ENCODE measurements at regions not wholly inside any gene's neighbourhood (a gene's known extent, or its start where the extent isn't known, plus 50 kb on each side); places are given as distances from the start of the nearest gene placed in this dataset.
"Not testable (repeated sequence)": the region's sequence is repeated elsewhere in the genome, so short reads cannot be mapped to it uniquely, and the experiment has no call there.

DNA sequence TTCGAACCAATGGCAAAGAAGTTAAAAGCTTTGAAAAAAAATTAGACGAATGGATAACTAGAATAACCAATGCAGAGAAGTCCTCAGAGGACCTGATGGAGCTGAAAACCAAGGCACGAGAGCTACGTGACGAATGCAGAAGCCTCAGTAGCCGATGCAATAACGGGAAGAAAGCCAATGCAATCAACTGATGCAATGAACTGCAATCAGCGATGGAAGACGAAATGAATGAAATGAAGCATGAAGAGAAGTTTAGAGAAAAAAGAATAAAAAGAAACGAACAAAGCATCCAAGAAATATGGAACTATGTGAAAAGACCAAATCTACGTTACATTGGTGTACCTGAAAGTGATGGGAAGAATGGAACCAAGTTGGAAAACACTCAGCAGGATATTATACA lies 52.6 kb upstream of the MRPS30 start:
- H3K4me3 ChIP-seq; H3K9me3 ChIP-seq; intact Hi-C loops (cut with DNase I; ENCODE audit: low total_unique reads); H3K27ac ChIP-seq; H3K36me3 ChIP-seq; DNase-seq; H3K4me1 ChIP-seq; H3K27me3 ChIP-seq: not testable (repeated sequence)

DNA sequence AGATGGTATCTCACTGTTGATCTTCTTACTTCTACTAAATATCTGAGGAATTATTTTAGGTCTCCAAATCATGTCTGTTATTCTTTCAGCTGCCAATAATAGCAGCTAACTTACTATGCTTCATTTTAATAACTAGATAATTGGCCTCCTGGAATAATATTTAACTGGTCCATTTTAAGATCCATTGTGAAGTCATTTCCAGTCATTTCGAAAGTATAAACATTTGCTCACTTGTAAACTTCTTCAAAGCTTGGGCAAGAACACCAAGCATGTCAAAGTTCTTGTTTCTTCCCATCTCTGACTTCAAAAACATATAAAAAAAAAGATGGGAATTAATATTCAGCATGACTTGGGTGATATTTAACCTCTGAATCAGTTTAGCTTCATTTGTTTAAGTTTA lies 61.4 kb upstream of the MRPS30 start:
- Histone ChIP-seq H3K27ac (no peak overlapping the region), H3K36me3 (no peaks in the 10 kb centered on the region), H3K4me3 (no peak overlapping the region), H3K4me1 (no peaks in the 10 kb centered on the region), H3K9me3 (no peaks in the 10 kb centered on the region), H3K27me3 (no peaks in the 10 kb centered on the region)
- no peak for DNase-seq
- intact Hi-C loops (cut with DNase I; ENCODE audit: low total_unique reads): no loop called here
- TF ChIP-seq, protein P1, sequence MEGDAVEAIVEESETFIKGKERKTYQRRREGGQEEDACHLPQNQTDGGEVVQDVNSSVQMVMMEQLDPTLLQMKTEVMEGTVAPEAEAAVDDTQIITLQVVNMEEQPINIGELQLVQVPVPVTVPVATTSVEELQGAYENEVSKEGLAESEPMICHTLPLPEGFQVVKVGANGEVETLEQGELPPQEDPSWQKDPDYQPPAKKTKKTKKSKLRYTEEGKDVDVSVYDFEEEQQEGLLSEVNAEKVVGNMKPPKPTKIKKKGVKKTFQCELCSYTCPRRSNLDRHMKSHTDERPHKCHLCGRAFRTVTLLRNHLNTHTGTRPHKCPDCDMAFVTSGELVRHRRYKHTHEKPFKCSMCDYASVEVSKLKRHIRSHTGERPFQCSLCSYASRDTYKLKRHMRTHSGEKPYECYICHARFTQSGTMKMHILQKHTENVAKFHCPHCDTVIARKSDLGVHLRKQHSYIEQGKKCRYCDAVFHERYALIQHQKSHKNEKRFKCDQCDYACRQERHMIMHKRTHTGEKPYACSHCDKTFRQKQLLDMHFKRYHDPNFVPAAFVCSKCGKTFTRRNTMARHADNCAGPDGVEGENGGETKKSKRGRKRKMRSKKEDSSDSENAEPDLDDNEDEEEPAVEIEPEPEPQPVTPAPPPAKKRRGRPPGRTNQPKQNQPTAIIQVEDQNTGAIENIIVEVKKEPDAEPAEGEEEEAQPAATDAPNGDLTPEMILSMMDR (IDR thresholded peaks at IDR 0.05): no peak

DNA sequence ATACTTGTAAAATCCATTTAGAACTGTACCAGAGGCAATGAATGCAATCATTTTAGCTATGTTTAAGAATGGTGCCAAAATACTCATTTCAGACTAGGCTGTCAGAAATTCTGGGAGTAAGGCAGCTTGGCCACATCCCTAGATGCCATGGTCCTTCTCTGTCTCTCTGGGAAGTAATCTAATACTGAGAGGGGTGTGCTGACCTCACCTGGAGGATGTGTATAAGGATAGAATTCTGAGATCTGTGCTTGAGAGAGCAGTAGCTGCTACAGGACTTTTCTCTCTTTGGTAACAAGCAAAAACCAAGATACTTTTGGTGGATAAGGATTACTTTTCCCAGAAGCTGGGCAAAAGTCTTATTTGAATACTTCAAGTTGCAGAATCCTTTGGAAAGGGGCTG lies 68.1 kb upstream of the MRPS30 start:
- no peaks in the 10 kb centered on the region for H3K36me3 ChIP-seq
- no peaks in the 10 kb centered on the region for H3K27me3 ChIP-seq

DNA sequence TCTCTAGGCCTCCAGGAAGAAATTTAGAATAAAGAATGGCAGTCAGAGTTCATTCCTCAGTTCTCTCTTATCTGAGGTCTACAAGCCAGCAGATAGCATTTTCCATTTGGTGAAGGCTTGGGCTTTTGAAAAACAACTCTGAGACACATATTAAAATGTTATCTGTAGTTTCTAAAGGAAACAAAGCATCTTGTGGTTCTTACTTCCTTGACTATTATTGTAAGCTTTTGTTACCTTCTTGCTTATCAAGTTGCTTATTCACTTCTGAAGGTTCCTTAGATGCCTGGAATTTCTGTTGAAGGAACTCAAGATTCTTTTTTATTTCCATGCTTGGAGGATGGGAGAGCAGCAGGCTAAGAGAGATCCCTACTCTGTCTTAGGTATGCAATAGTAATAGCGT lies 79.2 kb upstream of the MRPS30 start:
- Histone ChIP-seq H3K27me3 (no peaks in the 10 kb centered on the region), H3K36me3 (no peaks in the 10 kb centered on the region), H3K4me3 (no peak overlapping the region), H3K9me3 (no peaks in the 10 kb centered on the region), H3K27ac (no peak overlapping the region), H3K4me1 (no peaks in the 10 kb centered on the region)
- intact Hi-C loops (cut with DNase I; ENCODE audit: low total_unique reads): no loop called here
- no peak for DNase-seq
- TF ChIP-seq, protein P1 (IDR thresholded peaks at IDR 0.05): no peak

More for the DNA sequence above, 68.1 kb upstream of the MRPS30 start:
- Histone ChIP-seq H3K9me3 (no peaks in the 10 kb centered on the region), H3K4me3 (no peak overlapping the region), H3K27ac (no peak overlapping the region), H3K4me1 (no peaks in the 10 kb centered on the region)
- TF ChIP-seq, protein P1 (IDR thresholded peaks at IDR 0.05): no peak
- no peak for DNase-seq
- intact Hi-C loops (cut with DNase I; ENCODE audit: low total_unique reads): no loop called here

DNA sequence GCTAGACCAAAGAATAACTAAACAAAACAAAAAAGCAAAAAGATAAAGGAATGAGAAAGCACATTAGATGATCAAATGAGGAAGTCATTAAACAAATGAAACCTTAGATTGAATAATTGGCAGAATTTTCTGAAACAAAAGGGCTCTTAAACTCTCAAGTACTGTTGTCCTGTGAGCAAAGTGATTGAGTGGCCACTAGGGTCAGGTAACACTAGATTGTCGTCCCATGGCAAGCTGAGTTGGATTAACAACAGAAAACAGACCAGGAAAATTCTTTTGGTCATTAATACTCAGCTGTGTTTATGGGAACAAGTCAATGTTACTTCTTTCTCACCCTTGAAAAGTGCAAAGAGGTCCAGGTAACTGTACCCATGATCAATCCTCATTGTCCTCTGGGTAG lies 81.6 kb upstream of the MRPS30 start:
- no peaks in the 10 kb centered on the region for H3K9me3 ChIP-seq
- no peak for DNase-seq
- no peaks in the 10 kb centered on the region for H3K4me1 ChIP-seq
- intact Hi-C loops (cut with DNase I; ENCODE audit: low total_unique reads): no loop called here
- no peaks in the 10 kb centered on the region for H3K36me3 ChIP-seq
- no peak overlapping the region for H3K27ac ChIP-seq
- H3K4me3 ChIP-seq: no peak overlapping the region
- no peaks in the 10 kb centered on the region for H3K27me3 ChIP-seq
- TF ChIP-seq, protein P1 (IDR thresholded peaks at IDR 0.05): no peak

DNA sequence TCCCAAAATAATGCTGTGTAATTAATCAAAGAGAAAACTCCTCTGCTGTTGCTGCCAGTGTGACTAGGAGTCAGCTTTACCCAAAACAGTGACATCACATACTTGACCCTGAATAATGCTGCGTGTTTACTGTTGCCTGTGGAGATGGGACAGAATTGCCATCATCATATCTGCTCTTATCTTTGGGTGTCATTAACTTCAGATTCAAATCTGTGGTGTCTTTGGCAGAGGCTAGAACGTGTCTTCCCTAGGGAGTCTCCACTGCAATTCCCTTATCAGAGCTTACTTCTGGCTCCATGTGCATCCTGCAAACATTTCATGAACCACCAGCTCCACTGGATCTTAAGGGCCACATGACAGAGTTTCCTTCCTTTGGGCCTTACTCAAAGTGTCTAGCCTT lies 88.9 kb upstream of the MRPS30 start:
- Histone ChIP-seq H3K4me3 (no peak overlapping the region), H3K4me1 (no peaks in the 10 kb centered on the region), H3K36me3 (no peaks in the 10 kb centered on the region), H3K9me3 (no peaks in the 10 kb centered on the region), H3K27ac (no peak overlapping the region), H3K27me3 (no peaks in the 10 kb centered on the region)
- no peak for DNase-seq
- TF ChIP-seq, protein P1 (IDR thresholded peaks at IDR 0.05): no peak
- intact Hi-C loops (cut with DNase I; ENCODE audit: low total_unique reads): no loop called here
